Breast epithelium (tissue), 3 donors: ENCODE measurements at regions not wholly inside any gene's neighbourhood (a gene's known extent, or its start where the extent isn't known, plus 50 kb on each side); places are given as distances from the start of the nearest gene placed in this dataset.

Experiments
- POLR2A ChIP-seq: fragments of 450-650 bp; IDR thresholded peaks from one replicate; pipeline ENCODE4 v1.6.1; 2016; ENCODE audit warnings: antibody characterized with exemption, mild to moderate bottlenecking, moderate library complexity
- TF ChIP-seq, protein P1 (sequence below), 3 donors: fragments of 450-650 bp; IDR thresholded peaks; one replicate each; pipeline ENCODE4 v1.5.1; 2016 to 2017; ENCODE audit warnings: antibody characterized with exemption in 3 of 3, mild to moderate bottlenecking in 3 of 3, moderate library complexity in 3 of 3

DNA sequence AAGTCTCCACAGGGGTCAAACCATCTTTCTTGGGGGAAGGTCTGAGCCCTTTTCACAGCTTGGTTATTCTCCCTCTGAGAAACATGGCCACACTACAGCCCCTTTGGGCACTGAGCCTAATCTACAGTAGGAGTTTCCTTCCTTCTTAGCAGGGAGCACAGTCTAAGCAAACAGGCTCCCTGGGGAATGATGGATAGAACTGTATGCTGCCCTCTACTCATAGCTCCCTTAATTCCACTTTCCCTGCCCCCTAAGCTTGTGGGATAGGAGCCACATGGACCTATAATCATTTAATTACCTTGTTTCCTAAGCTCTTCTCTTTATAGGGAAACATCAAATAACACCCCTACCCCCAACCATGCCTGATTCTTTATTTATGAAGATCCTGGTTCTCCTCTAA, 442.1 kb upstream of the MEX3C start:
- TF ChIP-seq, protein P1, sequence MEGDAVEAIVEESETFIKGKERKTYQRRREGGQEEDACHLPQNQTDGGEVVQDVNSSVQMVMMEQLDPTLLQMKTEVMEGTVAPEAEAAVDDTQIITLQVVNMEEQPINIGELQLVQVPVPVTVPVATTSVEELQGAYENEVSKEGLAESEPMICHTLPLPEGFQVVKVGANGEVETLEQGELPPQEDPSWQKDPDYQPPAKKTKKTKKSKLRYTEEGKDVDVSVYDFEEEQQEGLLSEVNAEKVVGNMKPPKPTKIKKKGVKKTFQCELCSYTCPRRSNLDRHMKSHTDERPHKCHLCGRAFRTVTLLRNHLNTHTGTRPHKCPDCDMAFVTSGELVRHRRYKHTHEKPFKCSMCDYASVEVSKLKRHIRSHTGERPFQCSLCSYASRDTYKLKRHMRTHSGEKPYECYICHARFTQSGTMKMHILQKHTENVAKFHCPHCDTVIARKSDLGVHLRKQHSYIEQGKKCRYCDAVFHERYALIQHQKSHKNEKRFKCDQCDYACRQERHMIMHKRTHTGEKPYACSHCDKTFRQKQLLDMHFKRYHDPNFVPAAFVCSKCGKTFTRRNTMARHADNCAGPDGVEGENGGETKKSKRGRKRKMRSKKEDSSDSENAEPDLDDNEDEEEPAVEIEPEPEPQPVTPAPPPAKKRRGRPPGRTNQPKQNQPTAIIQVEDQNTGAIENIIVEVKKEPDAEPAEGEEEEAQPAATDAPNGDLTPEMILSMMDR (IDR thresholded peaks at IDR 0.05) = no peak
- no peak for TF ChIP-seq POLR2A
